ENCODE measurements at regions not wholly inside any gene's neighbourhood (a gene's known extent, or its start where the extent isn't known, plus 50 kb on each side); places are given as distances from the start of the nearest gene placed in this dataset.

DNA sequence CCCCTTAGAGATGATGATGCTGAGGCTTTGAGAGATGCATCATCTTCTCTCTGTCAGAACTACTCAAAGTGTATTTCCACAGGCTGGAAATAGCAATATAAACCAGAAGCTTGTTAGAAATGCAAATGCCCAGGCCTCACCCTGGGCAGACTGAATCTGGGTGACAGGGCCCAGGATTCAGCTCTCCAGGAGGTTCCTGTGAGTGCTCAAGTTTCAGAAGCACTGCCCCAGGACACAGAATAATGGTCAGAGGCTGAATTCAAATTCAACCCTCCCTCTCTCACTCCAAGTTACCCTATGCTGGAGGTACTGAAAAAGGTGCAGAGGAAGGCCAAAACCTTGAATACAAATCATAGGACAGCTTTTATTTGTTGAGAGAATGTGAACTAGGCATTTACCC lies 98.5 kb upstream of the NGF start (continued):
- TF ChIP-seq HNF4A (conservative IDR thresholded peaks at IDR 0.05) (no peak), FOXA2 (IDR thresholded peaks at IDR 0.05) (no peak)

DNA sequence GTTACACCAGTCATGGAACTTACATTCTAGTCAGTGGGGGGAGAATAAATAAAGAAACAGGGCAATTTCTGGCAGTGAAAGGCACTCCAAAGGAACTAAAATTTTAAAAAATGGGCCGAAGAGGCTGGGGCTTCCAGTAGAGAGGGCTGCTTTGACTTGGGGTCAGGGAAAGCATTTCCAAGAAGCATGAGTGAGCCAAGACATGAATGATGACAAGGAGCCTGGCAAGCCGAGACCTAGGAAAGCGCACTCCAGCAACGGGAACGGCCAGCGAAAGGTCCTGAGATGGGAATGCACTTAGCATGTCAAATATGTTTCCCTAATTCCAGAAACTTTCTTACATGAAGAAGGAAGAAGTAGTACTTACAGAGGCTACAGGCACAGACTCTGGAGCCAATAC lies 95.4 kb upstream of the NGF start:
- 80% methylated on average over 6 of the region's 6 CpGs for WGBS
- no peaks in the 10 kb centered on the region for H3K9me3 ChIP-seq (ENCODE audit: control insufficient read depth in 4 of 4, low read length in 3 of 4)
- no peaks in the 10 kb centered on the region for H3K36me3 ChIP-seq (ENCODE audit: control insufficient read depth in 4 of 4, insufficient read depth in 3 of 4, low read depth in 1 of 4, low read length in 3 of 4)
- no peak for DNase-seq (ENCODE audit: low spot score)
- TF ChIP-seq, protein P1, sequence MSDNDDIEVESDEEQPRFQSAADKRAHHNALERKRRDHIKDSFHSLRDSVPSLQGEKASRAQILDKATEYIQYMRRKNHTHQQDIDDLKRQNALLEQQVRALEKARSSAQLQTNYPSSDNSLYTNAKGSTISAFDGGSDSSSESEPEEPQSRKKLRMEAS (IDR thresholded peaks at IDR 0.05) = no peak
- no peak for TF ChIP-seq SP1 (IDR thresholded peaks at IDR 0.05)
- peak; percentile 69 for TF ChIP-seq NR2F2 (IDR thresholded peaks at IDR 0.05)
- TF ChIP-seq FOXA2 (IDR thresholded peaks at IDR 0.05) = no peak
- no peaks in the 10 kb centered on the region for H3K27me3 ChIP-seq (ENCODE audit: control insufficient read depth in 4 of 4, insufficient read depth in 4 of 4, low read length in 3 of 4)
- no peaks in the 10 kb centered on the region for H3K4me1 ChIP-seq (ENCODE audit: control insufficient read depth in 4 of 4, insufficient read depth in 4 of 4, low read length in 3 of 4)
- no peak overlapping the region for H3K27ac ChIP-seq (ENCODE audit: low read depth in 1 of 2, low read length in 2 of 2)
- no peak overlapping the region for H3K4me3 ChIP-seq (ENCODE audit: low read depth in 1 of 3, low read length in 3 of 3)
- no peak overlapping the region for H3K9ac ChIP-seq (ENCODE audit: low read depth in 1 of 2, low read length in 2 of 2)

DNA sequence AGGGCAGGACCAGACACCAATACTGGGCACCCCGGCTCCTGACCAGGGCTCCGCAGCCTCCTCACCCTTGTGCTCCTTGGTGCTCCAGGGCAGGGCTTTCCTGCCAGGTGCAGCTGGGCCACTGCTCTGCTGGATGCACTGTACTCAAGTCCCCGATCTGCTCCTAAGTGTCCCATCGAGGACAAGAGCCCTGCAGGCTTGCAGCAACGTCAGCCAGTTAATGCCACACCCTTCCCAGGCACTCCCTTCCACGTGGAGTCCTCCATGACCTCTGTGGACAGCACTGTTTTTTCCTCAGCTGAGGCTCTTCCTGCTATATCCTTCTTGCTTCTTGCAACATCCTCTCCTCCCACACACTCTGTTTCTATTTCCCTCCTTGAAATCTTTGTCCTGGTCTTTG lies 94.0 kb upstream of the NGF start:
- Histone ChIP-seq H3K36me3 (ENCODE audit: control insufficient read depth in 4 of 4, insufficient read depth in 3 of 4, low read depth in 1 of 4, low read length in 3 of 4) (no peaks in the 10 kb centered on the region), H3K9ac (ENCODE audit: low read depth in 1 of 2, low read length in 2 of 2) (no peak overlapping the region), H3K27me3 (ENCODE audit: control insufficient read depth in 4 of 4, insufficient read depth in 4 of 4, low read length in 3 of 4) (no peaks in the 10 kb centered on the region), H3K9me3 (ENCODE audit: control insufficient read depth in 4 of 4, low read length in 3 of 4) (no peaks in the 10 kb centered on the region), H3K4me1 (ENCODE audit: control insufficient read depth in 4 of 4, insufficient read depth in 4 of 4, low read length in 3 of 4) (no peaks in the 10 kb centered on the region), H3K4me3 (ENCODE audit: low read depth in 1 of 3, low read length in 3 of 3) (no peak overlapping the region), H3K27ac (ENCODE audit: low read depth in 1 of 2, low read length in 2 of 2) (no peak overlapping the region)
- 58% methylated on average over 6 of the region's 6 CpGs for WGBS
- TF ChIP-seq FOXA1 (IDR thresholded peaks at IDR 0.05) (no peak), EGR1 (IDR thresholded peaks at IDR 0.05; ENCODE audit: low read depth in 2 of 2) (no peak), GABPA (IDR thresholded peaks at IDR 0.05 in 1 of 2, conservative IDR thresholded peaks at IDR 0.05 in 1 of 2) (no peak), YY1 (IDR thresholded peaks at IDR 0.05) (no peak), SP1 (IDR thresholded peaks at IDR 0.05) (no peak), RXRA (IDR thresholded peaks at IDR 0.05) (no peak), JUND (IDR thresholded peaks at IDR 0.05) (no peak), HNF4A (conservative IDR thresholded peaks at IDR 0.05) (no peak), TAF1 (conservative IDR thresholded peaks at IDR 0.05) (no peak)
- TF ChIP-seq, protein P2, sequence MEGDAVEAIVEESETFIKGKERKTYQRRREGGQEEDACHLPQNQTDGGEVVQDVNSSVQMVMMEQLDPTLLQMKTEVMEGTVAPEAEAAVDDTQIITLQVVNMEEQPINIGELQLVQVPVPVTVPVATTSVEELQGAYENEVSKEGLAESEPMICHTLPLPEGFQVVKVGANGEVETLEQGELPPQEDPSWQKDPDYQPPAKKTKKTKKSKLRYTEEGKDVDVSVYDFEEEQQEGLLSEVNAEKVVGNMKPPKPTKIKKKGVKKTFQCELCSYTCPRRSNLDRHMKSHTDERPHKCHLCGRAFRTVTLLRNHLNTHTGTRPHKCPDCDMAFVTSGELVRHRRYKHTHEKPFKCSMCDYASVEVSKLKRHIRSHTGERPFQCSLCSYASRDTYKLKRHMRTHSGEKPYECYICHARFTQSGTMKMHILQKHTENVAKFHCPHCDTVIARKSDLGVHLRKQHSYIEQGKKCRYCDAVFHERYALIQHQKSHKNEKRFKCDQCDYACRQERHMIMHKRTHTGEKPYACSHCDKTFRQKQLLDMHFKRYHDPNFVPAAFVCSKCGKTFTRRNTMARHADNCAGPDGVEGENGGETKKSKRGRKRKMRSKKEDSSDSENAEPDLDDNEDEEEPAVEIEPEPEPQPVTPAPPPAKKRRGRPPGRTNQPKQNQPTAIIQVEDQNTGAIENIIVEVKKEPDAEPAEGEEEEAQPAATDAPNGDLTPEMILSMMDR (IDR thresholded peaks at IDR 0.05; ENCODE audit: low read depth, low read length, missing input control) = no peak
- TF ChIP-seq, protein P3, sequence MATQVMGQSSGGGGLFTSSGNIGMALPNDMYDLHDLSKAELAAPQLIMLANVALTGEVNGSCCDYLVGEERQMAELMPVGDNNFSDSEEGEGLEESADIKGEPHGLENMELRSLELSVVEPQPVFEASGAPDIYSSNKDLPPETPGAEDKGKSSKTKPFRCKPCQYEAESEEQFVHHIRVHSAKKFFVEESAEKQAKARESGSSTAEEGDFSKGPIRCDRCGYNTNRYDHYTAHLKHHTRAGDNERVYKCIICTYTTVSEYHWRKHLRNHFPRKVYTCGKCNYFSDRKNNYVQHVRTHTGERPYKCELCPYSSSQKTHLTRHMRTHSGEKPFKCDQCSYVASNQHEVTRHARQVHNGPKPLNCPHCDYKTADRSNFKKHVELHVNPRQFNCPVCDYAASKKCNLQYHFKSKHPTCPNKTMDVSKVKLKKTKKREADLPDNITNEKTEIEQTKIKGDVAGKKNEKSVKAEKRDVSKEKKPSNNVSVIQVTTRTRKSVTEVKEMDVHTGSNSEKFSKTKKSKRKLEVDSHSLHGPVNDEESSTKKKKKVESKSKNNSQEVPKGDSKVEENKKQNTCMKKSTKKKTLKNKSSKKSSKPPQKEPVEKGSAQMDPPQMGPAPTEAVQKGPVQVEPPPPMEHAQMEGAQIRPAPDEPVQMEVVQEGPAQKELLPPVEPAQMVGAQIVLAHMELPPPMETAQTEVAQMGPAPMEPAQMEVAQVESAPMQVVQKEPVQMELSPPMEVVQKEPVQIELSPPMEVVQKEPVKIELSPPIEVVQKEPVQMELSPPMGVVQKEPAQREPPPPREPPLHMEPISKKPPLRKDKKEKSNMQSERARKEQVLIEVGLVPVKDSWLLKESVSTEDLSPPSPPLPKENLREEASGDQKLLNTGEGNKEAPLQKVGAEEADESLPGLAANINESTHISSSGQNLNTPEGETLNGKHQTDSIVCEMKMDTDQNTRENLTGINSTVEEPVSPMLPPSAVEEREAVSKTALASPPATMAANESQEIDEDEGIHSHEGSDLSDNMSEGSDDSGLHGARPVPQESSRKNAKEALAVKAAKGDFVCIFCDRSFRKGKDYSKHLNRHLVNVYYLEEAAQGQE (IDR thresholded peaks at IDR 0.05) = no peak
- TF ChIP-seq, protein P4, sequence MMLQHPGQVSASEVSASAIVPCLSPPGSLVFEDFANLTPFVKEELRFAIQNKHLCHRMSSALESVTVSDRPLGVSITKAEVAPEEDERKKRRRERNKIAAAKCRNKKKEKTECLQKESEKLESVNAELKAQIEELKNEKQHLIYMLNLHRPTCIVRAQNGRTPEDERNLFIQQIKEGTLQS (IDR thresholded peaks at IDR 0.05) = no peak
- DNase-seq (ENCODE audit: low spot score) = no peak

Data from liver (tissue), 8 donors.